GM18519 (cell line): ENCODE measurements at regions not wholly inside any gene's neighbourhood (a gene's known extent, or its start where the extent isn't known, plus 50 kb on each side); places are given as distances from the start of the nearest gene placed in this dataset.

ENCODE experiments used
- ATAC-seq: cut with Tn5 transposase; IDR thresholded peaks from one replicate; pipeline ENCODE4 v1.9.1; 2021; ENCODE audit warnings: mild to moderate bottlenecking, moderate library complexity; ENCODE audit not compliant: unreplicated experiment, low FRiP score

DNA sequence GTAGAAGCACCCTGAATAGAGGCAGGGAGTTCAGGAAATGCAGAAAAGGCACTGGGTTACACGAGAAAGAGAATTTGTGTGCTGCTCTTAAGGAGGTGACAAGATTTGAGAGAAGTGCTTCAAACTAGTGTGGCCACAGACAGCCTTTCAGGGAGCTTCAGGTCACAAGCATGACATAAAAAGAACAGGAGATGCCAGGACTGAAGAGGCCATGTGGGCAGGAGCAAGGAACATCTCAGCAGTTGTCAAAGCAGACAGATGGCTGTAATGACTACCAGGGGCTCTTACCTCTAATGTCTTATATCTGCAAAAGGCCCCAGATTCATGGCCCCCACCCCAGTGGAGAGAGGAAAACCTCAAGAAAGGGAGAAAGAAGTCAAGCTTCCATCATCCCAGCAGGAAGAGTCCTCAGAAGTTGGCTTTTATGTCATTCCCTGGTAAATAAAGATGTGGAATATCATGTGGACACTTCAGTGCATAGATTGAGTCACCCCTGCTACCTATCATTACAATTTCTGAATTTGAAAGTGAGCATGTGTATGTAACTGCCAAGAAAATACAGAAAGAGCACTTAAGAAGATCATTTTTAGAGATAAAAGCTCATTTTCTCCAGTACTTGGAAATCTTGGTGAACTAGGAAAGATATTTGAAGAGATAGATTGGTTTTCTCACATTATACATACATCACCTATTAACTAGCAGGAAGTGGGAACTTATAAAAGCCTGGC, 214.4 kb upstream of the RORB start:
- ATAC-seq, result no peak

DNA sequence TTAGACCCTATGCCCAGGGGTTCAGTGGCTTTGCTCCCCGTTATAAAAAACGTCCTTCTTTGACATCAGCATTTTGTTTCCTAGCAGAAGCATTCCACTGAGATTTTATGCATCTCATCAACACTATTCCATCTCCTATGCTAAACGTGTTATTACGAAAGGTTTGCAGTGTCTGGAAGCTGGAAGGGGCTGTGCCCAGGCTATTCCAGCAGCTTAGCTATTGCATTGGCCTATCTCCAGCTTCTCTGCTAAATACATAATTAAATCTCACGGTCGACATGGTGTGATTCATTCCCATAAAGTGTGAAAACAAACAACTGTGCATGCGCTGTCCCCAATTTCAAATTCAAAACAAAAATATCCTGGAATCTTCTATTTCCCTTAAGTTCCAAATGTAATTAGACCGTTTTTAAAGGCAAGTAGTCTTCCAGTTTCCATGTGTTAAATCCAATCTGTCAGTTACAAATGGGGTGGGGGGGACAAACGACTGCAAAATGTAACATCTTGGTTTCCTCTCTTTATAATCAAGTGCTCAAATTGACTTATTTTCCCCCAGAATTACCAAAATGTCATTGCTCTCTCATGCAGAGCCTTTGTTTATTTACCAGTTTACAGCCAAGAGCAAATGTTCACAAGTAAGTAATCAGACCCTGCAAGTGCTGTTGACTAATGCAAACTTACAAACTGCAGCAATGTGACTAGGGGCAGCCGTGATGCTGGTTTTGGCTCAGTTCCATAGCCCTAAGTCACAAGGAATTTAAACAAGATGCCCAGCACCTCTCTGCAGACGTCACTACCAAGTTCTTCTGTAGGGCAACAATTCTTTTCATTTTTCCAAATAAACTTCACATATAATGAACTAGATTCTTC, 212.3 kb upstream of the RORB start:
- ATAC-seq, result no peak

DNA sequence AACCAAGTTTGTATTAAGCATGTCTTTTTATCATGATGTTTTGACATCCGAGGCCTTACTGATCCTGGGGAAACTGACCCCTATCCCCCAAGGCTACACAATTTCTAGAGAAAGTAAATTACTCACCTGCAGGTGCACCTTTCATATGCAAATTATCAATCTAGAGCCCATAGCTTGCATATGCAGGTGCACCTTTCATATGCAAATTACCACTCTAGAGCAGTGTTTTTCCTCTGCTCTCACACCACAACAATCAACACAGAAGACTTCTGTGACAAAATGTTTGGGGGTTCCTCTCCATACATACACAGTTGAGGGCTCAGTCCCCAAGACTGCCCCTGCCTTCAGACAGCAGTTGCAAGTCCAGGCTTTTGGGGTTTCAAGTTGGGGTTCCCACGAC, 203.7 kb upstream of the RORB start:
- ATAC-seq, result no peak

DNA sequence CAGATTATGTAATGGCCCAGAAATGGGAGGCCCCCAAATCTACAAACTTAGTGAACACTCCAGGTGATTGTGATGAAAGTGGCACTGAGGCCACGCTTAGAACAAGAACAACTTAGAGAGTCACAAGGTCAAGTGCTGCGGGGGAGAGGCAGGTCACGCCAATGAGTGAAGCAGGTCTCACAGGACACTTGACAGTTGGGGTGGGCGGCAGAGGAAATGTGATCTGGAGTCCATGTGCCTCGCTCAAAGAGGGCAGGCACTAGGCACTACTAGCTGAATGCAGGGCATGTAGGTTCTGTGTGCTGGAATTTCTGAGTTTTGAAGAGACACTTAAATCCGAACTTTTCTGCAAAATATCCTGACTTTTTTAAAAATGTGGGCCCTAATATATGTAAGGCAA, 193.2 kb upstream of the RORB start:
- ATAC-seq, result no peak

DNA sequence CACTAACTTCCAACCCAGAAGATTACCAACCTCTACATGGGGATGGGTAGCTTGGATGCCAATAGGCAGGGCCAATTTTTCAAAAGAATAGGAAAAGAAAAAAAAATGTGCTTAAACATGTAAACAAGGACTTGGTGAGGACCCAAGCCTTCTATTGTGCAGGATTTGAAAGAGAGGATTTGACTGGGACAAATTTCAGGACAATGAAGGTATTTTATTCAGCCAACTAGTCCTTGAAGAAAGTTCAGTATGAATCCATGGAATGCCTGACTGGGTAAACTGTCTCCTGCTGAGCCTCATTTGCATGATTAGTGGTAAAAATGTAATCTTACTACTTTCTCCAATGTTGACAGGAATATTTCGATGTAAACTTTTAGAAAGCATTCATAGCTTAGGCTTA, 192.5 kb upstream of the RORB start:
- ATAC-seq, result no peak

DNA sequence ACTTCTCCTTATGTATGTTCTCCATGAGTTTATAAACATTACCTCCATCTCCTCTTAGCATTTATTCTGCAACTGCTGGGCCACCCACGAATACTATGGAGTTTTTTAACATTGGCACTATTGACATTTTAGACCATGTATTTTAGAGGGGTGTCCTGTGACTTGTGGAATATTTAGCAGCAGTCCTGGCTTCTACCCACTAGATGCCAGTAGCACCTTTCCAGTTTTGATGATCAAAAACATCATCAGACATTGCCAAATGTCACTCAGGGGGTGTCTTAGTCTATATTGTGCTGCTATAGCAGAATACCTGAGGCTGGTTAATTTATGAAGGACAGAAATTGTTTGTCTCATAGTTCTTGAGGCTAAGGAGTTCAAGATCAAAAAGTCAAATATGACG, 187.5 kb upstream of the RORB start:
- no peak for ATAC-seq

DNA sequence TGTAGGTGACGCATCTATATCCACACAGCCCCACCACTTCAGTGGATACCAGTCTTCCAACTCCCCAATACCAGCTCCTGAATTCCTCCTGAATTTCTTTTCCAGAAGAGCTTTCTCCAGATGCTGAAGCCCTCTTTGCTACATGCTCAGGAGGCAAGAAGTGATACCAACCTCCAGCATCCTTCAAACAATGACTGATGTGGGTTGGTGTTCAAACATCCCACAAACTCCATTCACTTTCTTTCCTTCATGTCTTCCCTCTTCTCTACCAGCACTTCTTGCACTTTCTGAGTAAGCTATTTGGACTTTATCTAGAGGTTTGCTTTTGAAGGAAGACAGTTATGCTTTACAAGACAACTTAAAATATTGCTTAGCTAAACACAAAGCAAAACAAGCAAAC, 179.9 kb upstream of the RORB start:
- ATAC-seq, result no peak

DNA sequence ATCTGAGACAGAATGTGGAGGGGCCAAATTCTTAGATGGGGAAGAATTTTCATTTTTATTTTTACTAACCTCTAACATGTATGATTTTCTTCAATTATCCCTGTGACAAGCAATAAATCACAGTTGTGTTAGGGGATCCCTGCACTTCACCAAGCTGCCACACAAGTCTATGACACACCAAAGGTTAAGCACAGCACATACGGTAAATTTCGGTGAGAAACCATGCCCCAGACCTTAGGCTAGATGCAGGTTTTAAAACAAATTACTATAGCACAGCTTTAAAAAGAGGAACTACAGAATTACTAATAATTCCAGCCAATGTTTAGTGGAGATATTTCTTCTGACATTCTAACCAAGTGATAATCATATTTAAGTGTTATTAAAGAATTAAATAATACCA, 175.7 kb upstream of the RORB start:
- no peak for ATAC-seq

DNA sequence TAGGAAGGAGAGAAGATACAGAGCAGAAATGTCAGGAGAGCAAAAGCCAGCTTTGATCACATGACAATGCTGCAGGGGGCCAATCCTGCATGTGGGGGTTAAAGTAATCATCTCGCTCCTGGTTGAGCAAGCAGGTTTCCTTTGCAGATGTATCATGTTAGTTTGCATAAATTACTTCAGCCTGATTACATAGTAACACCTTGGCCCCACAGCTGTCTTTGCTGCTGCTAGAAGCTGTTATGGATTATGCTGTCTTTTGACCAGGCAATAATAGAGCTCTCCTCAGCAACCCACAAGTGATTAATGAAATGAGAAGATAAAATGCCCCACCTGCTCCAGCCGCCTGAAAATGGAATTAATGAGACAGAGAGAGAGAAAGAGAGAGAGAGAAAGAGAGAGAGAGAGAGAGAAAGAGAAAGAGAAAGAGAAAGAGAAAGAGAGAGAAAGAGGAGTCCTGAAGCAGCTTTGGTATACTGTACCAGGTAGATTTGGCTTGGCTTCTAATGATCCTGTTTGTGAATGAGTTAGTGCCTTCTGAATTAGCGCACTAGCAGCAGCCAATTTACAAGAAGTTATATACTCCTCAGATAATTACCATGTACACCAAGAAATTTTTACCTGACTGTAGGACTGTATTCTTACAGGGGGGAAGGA, 174.3 kb upstream of the RORB start:
- ATAC-seq, result no peak

DNA sequence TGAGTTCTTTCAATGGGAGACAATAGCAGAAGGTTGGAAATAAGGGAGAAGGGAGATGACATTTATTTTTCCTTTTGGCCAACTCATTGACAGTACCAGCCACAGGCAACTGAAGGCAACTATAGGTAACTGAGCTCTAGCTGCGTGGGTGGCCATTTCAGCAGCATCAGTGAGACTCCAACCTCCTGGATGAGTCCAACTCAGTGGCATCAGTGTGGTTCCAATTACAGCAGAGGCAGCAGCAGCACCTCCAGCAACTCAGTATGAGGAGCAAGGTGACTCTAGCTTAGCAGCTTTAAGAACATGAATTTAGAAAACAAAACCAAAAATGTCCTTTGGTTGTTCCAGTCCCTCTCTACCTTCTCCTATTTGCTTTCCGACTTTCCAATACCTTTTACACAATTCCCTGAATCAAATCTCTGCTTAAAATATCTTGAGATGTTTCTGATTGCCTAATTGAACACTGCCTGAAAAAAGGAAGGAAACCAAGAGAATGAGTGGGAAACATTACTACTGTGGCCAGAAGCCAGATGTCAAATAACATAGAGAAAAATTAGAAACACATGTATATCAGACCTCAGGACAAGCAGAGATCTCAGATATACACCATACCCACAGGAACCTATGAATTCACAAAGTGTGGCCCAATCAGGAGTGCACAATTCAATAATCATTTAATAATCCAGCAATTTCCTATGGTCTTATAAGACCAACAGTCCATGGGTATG, 166.5 kb upstream of the RORB start:
- ATAC-seq, result no peak

DNA sequence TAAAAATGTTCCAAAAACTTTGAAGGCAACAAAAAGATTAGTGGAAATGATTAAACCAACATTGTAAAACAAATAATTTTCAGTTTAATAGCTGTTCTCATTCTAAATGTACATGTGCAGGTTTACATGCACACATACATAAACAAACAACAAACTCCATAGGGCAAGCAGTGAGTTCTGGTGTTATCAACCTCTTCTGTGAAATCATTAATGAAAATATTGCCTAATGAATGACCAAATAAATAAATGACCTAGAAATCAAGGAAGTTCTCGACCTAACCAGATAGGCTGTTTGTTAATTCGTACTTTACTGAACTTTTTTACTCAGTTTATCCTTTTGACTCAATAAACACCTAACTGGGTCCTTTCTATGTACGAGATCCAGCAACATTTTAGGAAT, 165.5 kb upstream of the RORB start:
- ATAC-seq, result no peak

DNA sequence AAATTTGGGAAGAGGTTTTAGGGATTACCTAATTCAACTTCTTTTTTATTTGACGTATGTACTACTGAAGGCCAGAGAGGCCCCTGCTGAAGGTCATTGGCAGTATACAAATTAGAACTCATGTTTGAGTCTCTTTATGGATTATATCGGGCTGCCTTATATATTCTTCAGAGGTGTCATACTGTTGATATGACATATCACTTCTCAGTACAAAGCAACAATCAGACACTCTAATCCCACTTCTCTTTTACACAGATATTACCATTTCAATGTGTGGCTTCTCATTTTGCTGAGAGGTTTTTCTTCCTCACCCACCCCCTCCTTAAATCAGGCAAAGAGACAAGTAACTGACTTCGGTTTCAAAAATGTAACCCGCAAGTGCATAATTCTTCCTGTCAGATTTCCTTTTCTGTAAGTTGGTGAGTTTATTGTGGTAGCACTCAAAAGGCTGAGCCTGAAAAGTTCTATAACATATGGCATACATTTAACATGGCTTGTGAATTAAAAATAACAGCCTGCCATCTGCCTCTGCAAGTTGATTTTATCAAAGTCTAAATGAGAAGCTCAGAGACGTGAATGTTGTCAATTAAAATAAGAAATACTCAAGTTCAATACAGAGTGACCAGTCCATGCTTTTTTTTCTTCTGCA, 163.6 kb upstream of the RORB start:
- ATAC-seq, result no peak

DNA sequence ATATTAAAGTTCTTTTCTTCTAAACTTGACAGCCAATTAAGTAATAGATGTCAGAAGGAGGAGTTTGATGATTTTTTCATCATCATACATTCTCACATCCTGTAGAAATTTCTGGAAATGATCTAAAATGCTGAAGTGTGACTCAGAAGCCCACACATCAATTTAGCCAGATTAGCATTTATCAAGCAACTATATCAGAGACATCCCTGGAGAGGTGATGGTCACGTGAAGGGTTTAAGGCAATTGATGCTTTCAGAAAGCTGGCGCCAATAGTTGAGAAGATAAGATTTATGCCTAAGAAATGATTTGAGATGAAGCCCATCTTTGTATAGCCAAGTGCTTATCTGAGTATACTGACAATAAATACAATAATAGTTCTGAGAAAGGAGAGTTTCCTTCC, 162.9 kb upstream of the RORB start:
- ATAC-seq, result no peak

DNA sequence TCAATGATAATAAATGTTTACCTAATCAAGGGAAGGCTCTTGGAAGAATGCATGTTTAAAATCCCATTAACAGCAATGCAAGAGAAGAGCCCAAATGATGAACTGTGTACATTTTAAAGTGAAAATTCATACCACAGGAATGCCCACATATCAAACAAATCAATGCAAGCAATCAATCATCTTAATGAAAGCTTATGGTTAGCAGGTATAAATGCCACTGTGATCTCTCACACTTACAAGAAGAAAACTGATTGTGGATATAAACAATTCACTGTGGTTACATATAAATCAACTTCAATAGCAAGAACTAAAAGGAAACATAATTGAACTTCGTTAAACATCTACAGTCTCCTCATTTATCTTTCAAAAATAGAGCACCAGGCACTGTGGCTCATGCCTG, 161.0 kb upstream of the RORB start:
- ATAC-seq, result no peak

DNA sequence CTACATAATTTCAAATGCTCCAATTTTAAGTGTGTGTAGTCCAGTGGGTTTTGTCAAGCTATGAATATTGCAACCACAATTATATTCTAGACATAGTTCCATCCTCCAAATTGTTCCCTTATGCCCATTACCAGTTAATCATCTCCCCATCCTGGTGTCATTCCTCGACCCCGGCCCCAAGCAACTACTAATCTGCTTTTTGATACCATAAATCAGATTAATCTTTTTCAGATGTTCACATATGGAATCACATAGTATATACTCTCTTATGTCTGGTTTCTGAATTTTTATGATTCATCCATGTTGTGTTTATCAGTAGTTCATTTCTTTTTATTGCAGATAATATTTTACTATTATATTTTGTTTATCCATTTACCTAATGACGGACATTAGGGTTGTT, 148.4 kb upstream of the RORB start:
- no peak for ATAC-seq

DNA sequence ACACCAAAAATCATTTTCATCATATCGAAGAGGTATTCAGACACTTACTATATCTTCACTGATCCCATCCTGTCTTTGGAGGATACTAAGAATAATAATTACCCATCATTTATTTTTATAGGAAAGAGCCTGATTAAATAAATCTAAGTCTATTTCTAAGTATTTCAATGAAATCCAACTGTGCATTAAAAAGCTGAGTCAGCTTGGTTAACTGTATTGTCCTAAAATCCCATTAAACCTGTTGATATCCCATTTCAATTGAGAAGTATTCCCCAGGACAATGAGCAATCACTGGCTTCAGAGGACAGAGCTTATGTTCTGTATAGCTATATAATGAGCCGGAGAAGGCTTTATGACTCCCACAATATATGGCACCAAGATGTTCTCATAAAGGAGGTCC, 142.0 kb upstream of the RORB start:
- no peak for ATAC-seq

DNA sequence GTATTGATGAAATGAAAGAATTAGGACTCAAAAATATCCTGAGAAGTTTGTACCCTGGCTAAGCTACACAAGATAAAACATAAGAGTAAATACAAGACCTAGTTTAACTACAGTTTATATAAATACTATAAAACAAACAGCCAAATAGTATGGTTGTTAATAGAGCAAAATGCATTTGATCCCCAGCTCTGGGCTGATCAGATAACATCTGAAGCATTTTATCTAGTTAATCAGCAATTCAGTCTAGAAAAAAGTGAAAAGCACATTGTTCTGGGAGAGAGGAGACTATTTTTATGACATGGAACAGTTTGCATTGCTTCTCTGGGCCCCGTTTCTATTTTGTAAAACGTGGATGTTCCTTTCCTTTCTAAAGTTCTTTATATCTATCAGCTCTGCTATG, 139.6 kb upstream of the RORB start:
- no peak for ATAC-seq

DNA sequence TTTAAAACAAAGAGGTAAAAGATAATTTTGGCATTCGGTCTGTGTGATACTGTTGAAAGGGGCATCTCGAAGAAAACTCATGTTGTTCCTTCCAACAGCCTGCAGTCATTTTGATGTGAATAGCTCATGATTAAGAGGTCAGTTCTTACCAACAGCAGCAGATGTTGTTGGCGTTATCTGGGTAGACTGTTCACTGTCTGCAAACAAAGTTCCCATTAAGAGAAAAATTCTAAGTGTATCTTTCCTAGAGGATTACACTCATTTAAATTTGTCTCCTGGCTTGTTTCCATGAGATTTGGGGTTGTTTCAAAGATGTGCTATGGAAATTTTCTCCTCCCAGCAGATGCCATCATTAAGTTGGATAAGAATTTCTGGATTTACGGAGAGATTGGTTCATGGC, 138.2 kb upstream of the RORB start:
- ATAC-seq, result no peak

DNA sequence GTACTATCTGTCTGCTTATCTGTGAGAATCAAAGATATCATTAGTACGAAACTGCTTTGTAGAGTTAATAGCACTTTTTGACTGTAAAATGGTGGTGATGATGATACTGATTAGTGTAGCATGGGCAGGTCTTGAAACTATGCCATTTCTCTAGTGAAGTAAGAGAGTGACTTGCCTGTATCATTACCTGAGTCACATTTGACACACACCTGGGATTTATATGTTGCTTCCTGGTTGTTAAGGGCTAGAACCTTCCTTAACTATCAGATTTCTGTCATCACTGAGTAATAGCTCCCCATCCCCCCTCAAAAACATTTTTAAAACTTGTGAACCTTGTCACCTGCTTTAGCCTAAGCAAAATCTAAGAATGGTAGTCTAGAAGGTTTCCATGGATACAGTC, 135.6 kb upstream of the RORB start:
- no peak for ATAC-seq

DNA sequence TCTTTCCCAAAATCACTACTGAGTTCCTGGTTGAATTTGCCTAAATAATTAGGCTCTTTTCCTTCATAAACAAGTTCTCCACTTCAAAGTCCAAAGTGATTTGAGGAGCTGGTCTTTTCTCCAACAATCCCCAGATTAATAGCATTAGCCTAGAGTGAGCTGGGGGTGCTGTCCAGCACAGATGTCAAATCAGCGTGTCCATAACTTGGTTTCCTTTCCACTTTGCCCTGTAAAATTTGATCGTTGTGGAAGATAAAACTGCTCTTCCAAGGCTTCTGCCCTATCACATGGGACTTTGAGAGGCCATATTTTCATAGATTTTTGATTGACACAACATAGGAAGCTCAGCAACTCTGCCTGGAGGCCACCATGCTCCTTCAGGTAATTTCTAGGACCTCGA, 134.7 kb upstream of the RORB start:
- ATAC-seq, result no peak

DNA sequence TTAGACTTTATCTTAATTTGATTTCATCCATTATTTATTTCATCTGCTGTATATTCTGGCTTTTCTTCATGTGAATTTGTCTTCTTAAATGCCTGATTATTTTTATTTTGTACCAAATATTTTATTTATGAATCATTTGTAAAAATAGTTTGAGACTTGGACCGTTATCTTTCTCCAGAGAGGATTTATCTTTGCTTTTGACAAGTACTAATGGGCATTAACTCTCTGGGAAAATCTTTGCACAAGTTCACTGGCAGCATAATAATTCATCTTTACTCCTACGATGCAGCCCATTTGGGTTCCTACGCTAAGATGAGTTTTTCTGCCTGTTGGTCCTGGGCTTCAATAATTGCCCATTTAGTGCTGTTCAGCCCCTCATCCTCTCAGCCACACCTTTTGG, 131.0 kb upstream of the RORB start:
- ATAC-seq, result no peak
